MCF 10A (cell line): ENCODE measurements at regions not wholly inside any gene's neighbourhood (a gene's known extent, or its start where the extent isn't known, plus 50 kb on each side); places are given as distances from the start of the nearest gene placed in this dataset.
"Not testable (repeated sequence)": the region's sequence is repeated elsewhere in the genome, so short reads cannot be mapped to it uniquely, and the experiment has no call there.

Experiments used
- BruUV-seq: library from RNA; stranded (reverse); fragments of 400-500 nt; replicated peaks from 2 replicates; lab custom pipeline; 2021; lab: Mats Ljungman, UMichigan
- CTCF ChIA-PET: fragments of 300-600 bp; sonication (Branson Sonifier 250); formaldehyde crosslinking; extraction: SDS; loops from one replicate; lab custom pipeline; 2021; ENCODE audit warnings: antibody characterized with exemption, inconsistent platforms; lab: Yijun Ruan, JAX
- POLR2A ChIA-PET: fragments of 300-600, 350-650 bp; sonication (Branson Sonifier 250); formaldehyde crosslinking; extraction: SDS; loops from one replicate; lab custom pipeline; 2020; ENCODE audit warnings: antibody characterized with exemption, inconsistent platforms; lab: Yijun Ruan, JAX
- DNase-seq: peaks from one replicate; pipeline ENCODE4 v3.0.0-alpha.2; 2018; ENCODE audit not compliant: unreplicated experiment
- H3K27ac Mint-ChIP-seq: one replicate; pipeline ENCODE4 v1.8.0; 2022; ENCODE audit warnings: mild to moderate bottlenecking, low read depth, mixed read lengths; ENCODE audit not compliant: unreplicated experiment
- H3K27me3 Mint-ChIP-seq: one replicate; pipeline ENCODE4 v1.8.0; 2022; ENCODE audit warnings: mixed read lengths; ENCODE audit not compliant: insufficient read depth, unreplicated experiment
- H3K36me3 Mint-ChIP-seq: one replicate; pipeline ENCODE4 v1.8.0; 2022; ENCODE audit warnings: mild to moderate bottlenecking, moderate library complexity, mixed read lengths; ENCODE audit not compliant: insufficient read depth, unreplicated experiment
- H3K4me1 Mint-ChIP-seq: one replicate; pipeline ENCODE4 v1.8.0; 2022; ENCODE audit warnings: mixed read lengths; ENCODE audit not compliant: insufficient read depth, unreplicated experiment
- H3K4me3 Mint-ChIP-seq: one replicate; pipeline ENCODE4 v1.8.0; 2022; ENCODE audit warnings: mild to moderate bottlenecking, moderate library complexity, mixed read lengths; ENCODE audit not compliant: unreplicated experiment
- H3K9me3 Mint-ChIP-seq: one replicate; pipeline ENCODE4 v1.8.0; 2022; ENCODE audit warnings: mixed read lengths; ENCODE audit not compliant: unreplicated experiment
- CTCF ChIP-seq: fragments of 200-600 bp; IDR thresholded peaks from one replicate; pipeline ENCODE4 v1.8.0; 2022; ENCODE audit warnings: antibody characterized with exemption, mild to moderate bottlenecking; ENCODE audit not compliant: unreplicated experiment
- intact Hi-C: fragments of 100-400 bp; cut with micrococcal nuclease; formaldehyde crosslinking; loops from 2 replicates; pipeline ENCODE4 v1.14.1; 2022

- BruUV-seq, result no TSS peak
- ChIA-PET POLR2A (interaction anchor here (0.7 to 1.4 kb wide), 2 partner anchors 78 to 119 kb away, joined by 3 read pairs; no protein-coding TSS in a partner anchor), CTCF (no interaction called here)
- intact Hi-C loops, result no loop called here
- no peak for TF ChIP-seq CTCF
- no peak overlapping the region for H3K4me3 Mint-ChIP-seq
- H3K36me3 Mint-ChIP-seq, result no peaks in the 10 kb centered on the region
- no peak overlapping the region for H3K27ac Mint-ChIP-seq
- H3K9me3 Mint-ChIP-seq, result no peaks in the 10 kb centered on the region
- peaks cover 4% of the 10 kb centered on the region for H3K4me1 Mint-ChIP-seq
- no peaks in the 10 kb centered on the region for H3K27me3 Mint-ChIP-seq
- no peak for DNase-seq
These were observed 115.1 kb downstream of the GJA1 start for GRCh38 chr6:121550491-121551010.

- Mint-ChIP-seq H3K4me1 (no peaks in the 10 kb centered on the region), H3K27ac (no peak overlapping the region), H3K36me3 (no peaks in the 10 kb centered on the region), H3K9me3 (no peaks in the 10 kb centered on the region), H3K4me3 (no peak overlapping the region), H3K27me3 (no peaks in the 10 kb centered on the region)
- intact Hi-C loops, result no loop called here
- no peak for TF ChIP-seq CTCF
- DNase-seq, result no peak
- ChIA-PET CTCF (interaction anchor here (1.2 kb wide), 1 partner anchor 124 kb away, joined by 3 read pairs; no protein-coding TSS in a partner anchor), POLR2A (interaction anchor here (0.7 kb wide), 1 partner anchor 35 kb away, joined by 3 read pairs; no protein-coding TSS in a partner anchor)
- no TSS peak for BruUV-seq
These were observed 119.8 kb downstream of the GJA1 start for GRCh38 chr6:121555201-121555600.

DNA sequence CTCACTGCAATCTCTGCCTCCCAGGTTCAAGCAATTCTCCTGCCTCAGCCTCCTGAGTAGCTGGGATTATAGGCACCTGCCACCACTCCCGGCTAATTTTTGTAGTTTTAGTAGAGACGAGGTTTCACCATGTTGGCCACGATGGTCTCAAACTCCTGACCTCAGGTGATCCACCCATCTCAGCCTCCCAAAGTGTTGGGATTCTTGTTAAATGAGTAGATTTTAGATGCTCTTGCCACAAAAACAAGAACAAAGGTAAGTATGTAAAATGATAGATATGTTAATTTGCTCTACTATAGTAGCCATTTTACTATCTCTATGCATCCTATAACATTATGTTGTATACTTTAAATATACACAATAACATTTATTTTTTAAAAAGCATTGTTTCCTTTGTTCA, 120.7 kb downstream of the GJA1 start:
- H3K9me3 Mint-ChIP-seq, BruUV-seq, H3K27me3 Mint-ChIP-seq, H3K27ac Mint-ChIP-seq, intact Hi-C loops, POLR2A ChIA-PET, H3K4me1 Mint-ChIP-seq, H3K4me3 Mint-ChIP-seq, H3K36me3 Mint-ChIP-seq, DNase-seq: not testable (repeated sequence)
- CTCF ChIA-PET, result interaction anchor here (1.2 kb wide), 1 partner anchor 125 kb away, joined by 3 read pairs; no protein-coding TSS in a partner anchor

DNA sequence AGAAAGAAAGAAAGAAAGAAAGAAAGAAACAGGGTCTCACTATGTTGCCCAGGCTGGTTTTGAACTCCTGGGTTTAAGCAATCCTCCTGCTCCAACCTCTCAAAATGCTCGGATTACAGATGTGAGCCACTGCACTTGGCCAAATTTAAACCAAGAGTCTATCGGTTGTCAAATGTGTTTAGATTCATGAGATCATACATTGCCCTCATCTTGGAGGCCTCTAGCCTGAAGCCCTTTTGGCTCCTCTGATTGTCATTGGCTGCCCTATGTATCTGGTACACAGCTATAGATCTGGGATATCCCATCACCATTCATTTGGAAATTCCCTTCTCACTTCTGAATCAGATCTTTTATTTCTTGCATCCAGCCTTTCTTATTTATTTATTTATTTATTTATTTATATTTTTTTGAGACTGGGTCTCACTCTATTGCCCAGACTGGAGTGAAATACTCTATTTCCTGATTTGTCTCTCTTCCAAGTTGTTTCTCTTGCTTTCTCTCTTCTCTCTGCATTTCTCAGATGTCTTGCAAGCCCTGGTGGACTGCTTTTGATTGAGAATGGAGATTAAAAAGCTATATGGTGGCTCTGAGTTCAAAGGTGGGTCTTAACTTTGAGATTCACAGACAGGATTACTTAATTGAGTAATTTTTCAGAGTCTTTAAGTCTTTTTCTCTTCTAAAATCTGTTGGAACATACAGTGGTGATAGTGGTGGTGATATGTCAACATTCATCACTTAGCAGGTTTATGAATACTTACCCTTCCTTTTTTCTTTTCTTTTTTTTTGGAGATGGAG, 121.9 kb downstream of the GJA1 start:
- Mint-ChIP-seq H3K4me3 (no peak overlapping the region), H3K9me3 (no peaks in the 10 kb centered on the region), H3K27me3 (no peaks in the 10 kb centered on the region), H3K36me3 (no peaks in the 10 kb centered on the region), H3K4me1 (no peaks in the 10 kb centered on the region), H3K27ac (no peak overlapping the region)
- DNase-seq, result no peak
- CTCF ChIA-PET, result no interaction called here
- no peak for TF ChIP-seq CTCF
- intact Hi-C loops, result no loop called here
- BruUV-seq, result no TSS peak
- POLR2A ChIA-PET, result interaction anchor here (1.1 kb wide), 1 partner anchor 8 kb away, joined by 3 read pairs; no protein-coding TSS in a partner anchor
